ENCODE measurements at regions not wholly inside any gene's neighbourhood (a gene's known extent, or its start where the extent isn't known, plus 50 kb on each side); places are given as distances from the start of the nearest gene placed in this dataset.

DNA sequence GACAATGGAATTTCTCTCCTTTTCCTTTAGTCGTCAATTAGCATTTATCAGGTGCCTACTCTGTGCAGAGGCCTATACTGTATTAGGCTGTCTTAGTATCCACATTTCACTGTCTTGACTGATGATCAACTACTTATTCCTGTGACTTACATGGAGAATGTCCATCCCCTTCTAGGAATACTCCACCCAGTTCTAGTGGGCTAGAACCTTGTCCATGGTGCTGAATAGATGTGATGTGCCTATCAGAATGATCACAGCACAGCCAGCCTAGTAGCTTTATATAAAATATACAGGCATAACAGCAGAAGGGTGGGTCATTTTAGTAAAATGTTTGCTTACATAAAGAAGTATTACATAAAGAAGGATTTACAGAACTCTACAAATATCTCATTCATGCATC lies 621.4 kb downstream of the PDCD6IP start:
- no peak for TF ChIP-seq CTCF (IDR thresholded peaks at IDR 0.05)
- no peak for TF ChIP-seq POLR2A (IDR thresholded peaks at IDR 0.05)

Data from esophagus squamous epithelium (tissue), 4 donors.